ENCODE measurements at regions not wholly inside any gene's neighbourhood (a gene's known extent, or its start where the extent isn't known, plus 50 kb on each side); places are given as distances from the start of the nearest gene placed in this dataset.

DNA sequence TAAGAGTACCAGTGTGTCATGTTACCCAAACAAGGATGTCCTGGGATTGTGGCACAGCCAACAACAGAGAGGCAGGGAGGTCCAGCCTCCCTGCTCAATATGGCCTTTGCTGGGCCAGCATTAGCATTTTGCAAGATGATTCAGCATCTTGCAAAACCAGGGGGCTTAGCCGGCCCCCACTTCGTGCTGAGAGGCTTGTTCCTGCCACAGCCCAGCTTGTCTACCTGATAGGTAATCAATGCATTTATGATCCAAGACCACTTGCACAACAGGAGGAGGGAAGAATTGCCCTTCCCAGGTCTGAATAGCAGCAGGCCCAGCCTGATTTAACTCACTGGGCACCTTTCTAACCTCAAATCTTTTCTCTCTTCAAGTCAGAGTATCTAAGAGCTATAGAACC lies 189.0 kb upstream of the SYT13 start:
- Histone ChIP-seq H3K27ac (no peak overlapping the region), H3K36me3 (no peaks in the 10 kb centered on the region), H3K4me1 (ENCODE audit: low read depth) (no peaks in the 10 kb centered on the region), H3K9me3 (ENCODE audit: low read depth) (no peaks in the 10 kb centered on the region), H3K4me3 (no peak overlapping the region), H3K27me3 (peaks cover 5% of the 10 kb centered on the region)
- no peak for DNase-seq (ENCODE audit: low read depth in 1 of 2, low spot score in 1 of 2)
- TF ChIP-seq, protein P1, sequence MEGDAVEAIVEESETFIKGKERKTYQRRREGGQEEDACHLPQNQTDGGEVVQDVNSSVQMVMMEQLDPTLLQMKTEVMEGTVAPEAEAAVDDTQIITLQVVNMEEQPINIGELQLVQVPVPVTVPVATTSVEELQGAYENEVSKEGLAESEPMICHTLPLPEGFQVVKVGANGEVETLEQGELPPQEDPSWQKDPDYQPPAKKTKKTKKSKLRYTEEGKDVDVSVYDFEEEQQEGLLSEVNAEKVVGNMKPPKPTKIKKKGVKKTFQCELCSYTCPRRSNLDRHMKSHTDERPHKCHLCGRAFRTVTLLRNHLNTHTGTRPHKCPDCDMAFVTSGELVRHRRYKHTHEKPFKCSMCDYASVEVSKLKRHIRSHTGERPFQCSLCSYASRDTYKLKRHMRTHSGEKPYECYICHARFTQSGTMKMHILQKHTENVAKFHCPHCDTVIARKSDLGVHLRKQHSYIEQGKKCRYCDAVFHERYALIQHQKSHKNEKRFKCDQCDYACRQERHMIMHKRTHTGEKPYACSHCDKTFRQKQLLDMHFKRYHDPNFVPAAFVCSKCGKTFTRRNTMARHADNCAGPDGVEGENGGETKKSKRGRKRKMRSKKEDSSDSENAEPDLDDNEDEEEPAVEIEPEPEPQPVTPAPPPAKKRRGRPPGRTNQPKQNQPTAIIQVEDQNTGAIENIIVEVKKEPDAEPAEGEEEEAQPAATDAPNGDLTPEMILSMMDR (IDR thresholded peaks at IDR 0.05; ENCODE audit: low read depth, low read length), result no peak

DNA sequence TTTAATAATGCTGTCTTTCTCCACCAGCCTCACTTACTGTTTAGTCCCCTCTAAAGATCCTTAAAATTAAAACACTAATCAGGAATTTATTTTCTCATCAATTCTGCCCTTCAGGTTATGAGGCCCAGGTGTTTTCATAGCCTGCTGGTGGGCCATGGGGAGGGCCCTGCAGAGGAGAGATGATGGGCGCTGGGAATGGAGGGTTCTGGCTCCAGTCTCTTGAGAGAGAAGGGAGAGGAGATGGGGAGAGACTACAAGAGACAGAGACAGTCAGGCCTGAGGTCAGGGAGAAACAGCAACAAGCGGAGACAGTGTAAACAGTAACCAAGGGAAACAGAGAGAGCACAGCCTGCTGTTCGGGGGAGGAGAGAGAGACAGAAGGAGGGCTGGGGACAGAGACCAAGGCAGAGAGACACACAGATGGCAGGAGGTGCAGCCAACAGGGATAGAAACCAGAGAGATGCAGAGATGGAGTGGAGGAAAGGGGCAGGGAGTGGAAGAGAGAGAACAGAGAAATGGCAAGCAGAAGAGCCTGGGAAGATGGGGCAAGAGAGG lies 187.3 kb upstream of the SYT13 start:
- DNase-seq (ENCODE audit: low read depth in 1 of 2, low spot score in 1 of 2), result no peak
- no peaks in the 10 kb centered on the region for H3K36me3 ChIP-seq
- H3K4me1 ChIP-seq (ENCODE audit: low read depth), result peaks cover 2% of the 10 kb centered on the region
- no peaks in the 10 kb centered on the region for H3K9me3 ChIP-seq (ENCODE audit: low read depth)
- no peaks in the 10 kb centered on the region for H3K27me3 ChIP-seq
- no peak overlapping the region for H3K4me3 ChIP-seq
- no peak overlapping the region for H3K27ac ChIP-seq
- TF ChIP-seq, protein P1 (IDR thresholded peaks at IDR 0.05; ENCODE audit: low read depth, low read length), result no peak

DNA sequence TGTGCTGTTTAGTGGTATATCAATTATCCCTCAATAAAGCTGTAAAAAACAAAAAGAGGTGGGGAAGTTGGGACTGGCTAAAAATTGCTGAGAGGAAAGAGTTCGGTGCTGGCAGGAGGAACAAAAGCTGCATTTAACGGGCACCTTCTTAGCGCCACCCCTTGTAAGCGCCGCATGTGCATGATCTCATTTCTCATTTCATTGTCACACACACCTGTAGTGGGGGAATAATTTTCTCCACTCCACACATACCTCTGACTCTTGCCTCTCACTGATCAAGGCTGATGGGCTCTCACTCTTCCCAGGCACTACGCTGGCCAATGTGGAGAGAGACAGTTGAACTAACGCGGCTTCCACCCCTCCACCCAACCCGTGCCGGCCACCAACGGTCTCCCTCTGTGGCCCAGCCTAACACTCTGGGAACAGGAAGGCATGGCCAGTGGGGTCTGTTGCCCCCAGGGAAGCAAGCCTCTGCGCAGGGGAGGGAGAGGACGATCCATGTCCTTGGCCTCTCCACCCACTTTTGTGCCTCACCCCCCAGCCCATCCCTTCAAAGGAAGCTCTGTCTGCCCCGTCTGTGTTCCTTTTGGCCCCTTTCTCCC lies 186.7 kb upstream of the SYT13 start:
- Histone ChIP-seq H3K27me3 (no peaks in the 10 kb centered on the region), H3K4me1 (ENCODE audit: low read depth) (peaks cover 6% of the 10 kb centered on the region), H3K9me3 (ENCODE audit: low read depth) (no peaks in the 10 kb centered on the region), H3K4me3 (no peak overlapping the region), H3K27ac (no peak overlapping the region), H3K36me3 (no peaks in the 10 kb centered on the region)
- TF ChIP-seq, protein P1 (IDR thresholded peaks at IDR 0.05; ENCODE audit: low read depth, low read length), result no peak
- DNase-seq (ENCODE audit: low read depth in 1 of 2, low spot score in 1 of 2), result no peak

DNA sequence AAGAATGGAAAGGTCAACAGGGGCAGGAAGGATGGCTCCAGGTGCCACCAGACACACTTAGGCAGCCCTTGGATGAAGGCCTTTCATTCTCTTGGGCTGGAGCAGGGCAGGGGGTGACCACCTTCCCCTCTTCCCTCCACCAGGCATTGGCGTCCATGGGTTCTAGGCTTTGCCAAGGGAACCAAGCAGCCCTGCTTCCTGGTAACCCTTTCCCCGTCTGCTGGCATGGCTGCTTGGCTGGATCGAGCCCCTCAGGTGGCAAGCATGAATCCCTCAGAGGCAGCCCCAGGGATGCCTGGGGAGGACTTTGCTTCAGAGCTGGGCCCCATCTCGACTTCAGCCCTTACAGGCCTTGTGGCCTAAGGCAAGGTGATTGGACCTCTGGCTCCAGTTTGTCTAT lies 185.1 kb upstream of the SYT13 start:
- Histone ChIP-seq H3K4me3 (no peak overlapping the region), H3K27me3 (no peaks in the 10 kb centered on the region), H3K27ac (no peak overlapping the region), H3K36me3 (no peaks in the 10 kb centered on the region), H3K9me3 (ENCODE audit: low read depth) (no peaks in the 10 kb centered on the region), H3K4me1 (ENCODE audit: low read depth) (peaks cover 6% of the 10 kb centered on the region)
- TF ChIP-seq, protein P1 (IDR thresholded peaks at IDR 0.05; ENCODE audit: low read depth, low read length), result no peak
- no peak for DNase-seq (ENCODE audit: low read depth in 1 of 2, low spot score in 1 of 2)

DNA sequence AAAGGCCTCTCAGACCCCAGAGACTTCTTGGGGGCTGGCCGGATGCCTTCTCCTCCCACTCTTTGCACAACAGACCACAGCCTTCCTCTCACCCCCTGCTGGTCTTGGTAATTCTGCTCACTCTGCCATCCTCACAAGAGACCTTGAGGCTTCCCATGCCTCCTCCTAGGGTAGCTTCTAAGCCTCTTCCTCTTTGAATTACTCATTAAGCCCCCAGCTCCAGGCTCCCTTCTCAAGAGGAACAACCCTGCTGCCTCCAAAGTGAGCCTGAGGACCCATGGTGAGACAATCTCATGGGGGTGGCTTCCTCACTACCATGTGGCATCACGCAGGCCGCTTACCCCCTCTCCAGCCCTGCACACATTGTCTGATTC lies 184.6 kb upstream of the SYT13 start:
- H3K27ac ChIP-seq, result no peak overlapping the region
- peaks cover 6% of the 10 kb centered on the region for H3K4me1 ChIP-seq (ENCODE audit: low read depth)
- no peaks in the 10 kb centered on the region for H3K36me3 ChIP-seq
- DNase-seq (ENCODE audit: low read depth in 1 of 2, low spot score in 1 of 2), result peak in 1 of 2 donors; percentile 67
- TF ChIP-seq, protein P1 (IDR thresholded peaks at IDR 0.05; ENCODE audit: low read depth, low read length), result no peak
- no peaks in the 10 kb centered on the region for H3K9me3 ChIP-seq (ENCODE audit: low read depth)
- H3K4me3 ChIP-seq, result no peak overlapping the region
- no peaks in the 10 kb centered on the region for H3K27me3 ChIP-seq
